GM23248 (cell line): ENCODE measurements at regions not wholly inside any gene's neighbourhood (a gene's known extent, or its start where the extent isn't known, plus 50 kb on each side); places are given as distances from the start of the nearest gene placed in this dataset.
A peak's percentile ranks its signal among the peaks of the same experiment; 100 is the strongest.

Source experiments
- DNase-seq: peaks from one replicate; pipeline ENCODE4 v3.0.0-alpha.2; 2015
- H2AFZ ChIP-seq: fragments of 200-600 bp; sonication (generic); 2 replicates; pipeline ENCODE4 v1.6.1; 2016; ENCODE audit warnings: antibody characterized with exemption
- H3F3A ChIP-seq: fragments of 200-600 bp; sonication (generic); 2 replicates; pipeline ENCODE4 v1.6.1; 2016; ENCODE audit warnings: mild to moderate bottlenecking, antibody characterized with exemption, mixed run types; ENCODE audit not compliant: insufficient read depth
- H3K27ac ChIP-seq: fragments of 200-600 bp; sonication (generic); 2 replicates; pipeline ENCODE4 v1.5.1; 2016; ENCODE audit warnings: mild to moderate bottlenecking
- H3K27me3 ChIP-seq: fragments of 200-600 bp; sonication (generic); replicated peaks from 2 replicates; pipeline ENCODE4 v1.6.1; 2016; ENCODE audit warnings: mild to moderate bottlenecking; ENCODE audit not compliant: insufficient read depth
- H3K36me3 ChIP-seq: fragments of 200-600 bp; sonication (generic); 2 replicates; pipeline ENCODE4 v1.6.1; 2016; ENCODE audit warnings: low read depth, mild to moderate bottlenecking
- H3K4me1 ChIP-seq: fragments of 200-600 bp; sonication (generic); 2 replicates; pipeline ENCODE4 v1.6.1; 2016; ENCODE audit warnings: mild to moderate bottlenecking; ENCODE audit not compliant: insufficient read depth
- H3K4me2 ChIP-seq: fragments of 200-600 bp; sonication (generic); one replicate; pipeline ENCODE4 v1.6.1; 2016; ENCODE audit warnings: mild to moderate bottlenecking; ENCODE audit not compliant: unreplicated experiment
- H3K4me3 ChIP-seq: fragments of 200-600 bp; sonication (generic); 2 replicates; pipeline ENCODE4 v1.5.1; 2016; ENCODE audit warnings: mild to moderate bottlenecking
- H3K79me2 ChIP-seq: fragments of 200-600 bp; sonication (generic); 2 replicates; pipeline ENCODE4 v1.6.1; 2016; ENCODE audit warnings: mild to moderate bottlenecking; ENCODE audit not compliant: insufficient read depth
- H3K9ac ChIP-seq: fragments of 200-600 bp; sonication (generic); 2 replicates; pipeline ENCODE4 v1.6.1; 2016; ENCODE audit warnings: mild to moderate bottlenecking
- H3K9me2 ChIP-seq: fragments of 200-600 bp; sonication (generic); 2 replicates; pipeline ENCODE4 v1.6.1; 2016; ENCODE audit warnings: mixed run types, mild to moderate bottlenecking, moderate library complexity; ENCODE audit not compliant: insufficient read depth
- H3K9me3 ChIP-seq: fragments of 200-600 bp; sonication (generic); one replicate; pipeline ENCODE4 v1.6.1; 2017; ENCODE audit warnings: low read depth
- H4K20me1 ChIP-seq: fragments of 200-600 bp; sonication (generic); 2 replicates; pipeline ENCODE4 v1.6.0; 2016; ENCODE audit not compliant: insufficient read depth
- EZH2 ChIP-seq: fragments of 200-600 bp; sonication (generic); IDR thresholded peaks from 2 replicates; pipeline ENCODE4 v1.6.1; 2018; ENCODE audit warnings: antibody characterized with exemption, mild to moderate bottlenecking; ENCODE audit not compliant: insufficient read depth, poor library complexity, severe bottlenecking
- EZH2phosphoT487 ChIP-seq: fragments of 200-600 bp; sonication (generic); IDR thresholded peaks from 2 replicates; pipeline ENCODE4 v1.6.1; 2018; ENCODE audit warnings: antibody characterized with exemption, moderate library complexity, mild to moderate bottlenecking, low read depth; ENCODE audit not compliant: insufficient read depth
- WGBS, 2 experiments: methylation state at CpG; one replicate each; pipeline ENCODE4 v1.1.6; 2015 to 2017; ENCODE audit warnings: low lambda C conversion rate in 2 of 2, low coverage in 1 of 2; ENCODE audit errors: missing lambda C conversion rate in 2 of 2; 5-methylcytosine and 5-hydroxymethylcytosine counted together
- in situ Hi-C: fragments of 300-500 bp; cut with MboI; formaldehyde crosslinking; loops from 2 replicates; pipeline ENCODE4 v1.15.0; 2020

- in situ Hi-C loops: no loop called here
- Histone ChIP-seq H3K79me2 (no peaks in the 10 kb centered on the region), H3K9me3 (no peaks in the 10 kb centered on the region), H3K36me3 (no peaks in the 10 kb centered on the region), H3K27me3 (no peaks in the 10 kb centered on the region), H4K20me1 (no peaks in the 10 kb centered on the region), H3K4me1 (no peaks in the 10 kb centered on the region), H3K9ac (no peak overlapping the region), H3K4me2 (no peak overlapping the region), H3K27ac (no peak overlapping the region), H2AFZ (no peak overlapping the region), H3K9me2 (no peaks in the 10 kb centered on the region), H3F3A (no peaks in the 10 kb centered on the region), H3K4me3 (no peak overlapping the region)
- TF ChIP-seq EZH2 (no peak), EZH2phosphoT487 (no peak)
- 70 to 85% methylated on average over 3 of the region's 3 CpGs for WGBS, 2 experiments
- DNase-seq: no peak
These were observed 113.1 kb upstream of the RAB6C start for GRCh38 chr2:129866391-129866790.

DNA sequence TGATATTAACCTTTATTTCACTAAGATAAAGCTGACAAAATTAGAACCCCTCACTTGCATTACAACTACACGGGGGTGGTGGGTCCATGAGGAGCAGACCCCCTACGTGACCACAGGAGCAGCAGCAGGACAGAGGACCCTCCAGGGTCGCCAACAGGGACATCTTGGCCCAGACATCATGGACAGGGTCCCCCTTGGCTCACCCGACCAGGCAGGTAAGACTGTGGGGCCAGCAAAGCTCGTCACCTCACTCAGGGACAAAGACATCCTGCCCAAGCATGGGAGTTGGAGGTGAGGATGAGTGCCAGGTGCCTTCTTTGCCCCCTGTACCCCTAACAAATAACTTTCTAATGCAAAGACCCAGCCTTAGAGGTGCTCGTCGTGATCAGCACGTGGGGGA, 111.3 kb upstream of the RAB6C start:
- Histone ChIP-seq H2AFZ (no peak overlapping the region), H3K4me1 (no peaks in the 10 kb centered on the region), H3K9me2 (no peaks in the 10 kb centered on the region), H3K27ac (no peak overlapping the region), H3K9me3 (no peaks in the 10 kb centered on the region), H3K4me2 (no peak overlapping the region), H4K20me1 (no peaks in the 10 kb centered on the region), H3F3A (no peaks in the 10 kb centered on the region), H3K79me2 (no peaks in the 10 kb centered on the region), H3K36me3 (no peaks in the 10 kb centered on the region), H3K4me3 (no peak overlapping the region), H3K27me3 (no peaks in the 10 kb centered on the region), H3K9ac (no peak overlapping the region)
- in situ Hi-C loops: no loop called here
- DNase-seq: no peak
- no peak for TF ChIP-seq EZH2
- no peak for TF ChIP-seq EZH2phosphoT487
- WGBS, 2 experiments: 34 to 38% methylated on average over 8 of the region's 8 CpGs

- H3K9me2 ChIP-seq: no peaks in the 10 kb centered on the region
- TF ChIP-seq EZH2phosphoT487 (no peak), EZH2 (no peak)
- no peaks in the 10 kb centered on the region for H3K79me2 ChIP-seq
- DNase-seq: no peak
- no peak overlapping the region for H3K27ac ChIP-seq
- no peaks in the 10 kb centered on the region for H3K27me3 ChIP-seq
- no peaks in the 10 kb centered on the region for H3K4me1 ChIP-seq
- WGBS, 2 experiments: 71 to 79% methylated on average over 4 of the region's 4 CpGs
- no peak overlapping the region for H2AFZ ChIP-seq
- in situ Hi-C loops: no loop called here
- H3K4me2 ChIP-seq: no peak overlapping the region
- no peaks in the 10 kb centered on the region for H3K9me3 ChIP-seq
- H3F3A ChIP-seq: no peaks in the 10 kb centered on the region
- H3K4me3 ChIP-seq: no peak overlapping the region
- H4K20me1 ChIP-seq: no peaks in the 10 kb centered on the region
- H3K9ac ChIP-seq: no peak overlapping the region
- no peaks in the 10 kb centered on the region for H3K36me3 ChIP-seq
These were observed 108.7 kb upstream of the RAB6C start for GRCh38 chr2:129870685-129871241.

DNA sequence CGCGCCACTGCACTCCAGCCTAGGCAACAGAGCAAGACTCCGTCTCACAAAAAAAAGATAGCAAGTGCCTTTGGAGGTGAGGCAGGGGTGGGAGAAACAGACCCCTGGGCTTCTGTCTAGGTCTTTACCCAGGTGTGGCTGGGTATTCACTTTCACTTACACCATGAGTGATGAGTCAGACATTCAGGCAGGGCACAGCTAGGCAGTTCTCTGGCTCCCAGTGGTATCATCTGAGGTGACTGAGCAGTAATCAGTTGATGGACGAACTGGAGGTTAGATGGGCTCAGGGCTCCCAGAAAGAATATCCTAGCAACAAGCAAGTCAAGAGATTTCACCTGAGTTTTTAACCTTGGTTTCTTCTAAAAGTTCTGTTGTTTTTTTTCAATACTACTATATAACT, 107.0 kb upstream of the RAB6C start:
- Histone ChIP-seq H3K4me2 (no peak overlapping the region), H3K9me2 (no peaks in the 10 kb centered on the region), H3K27me3 (no peaks in the 10 kb centered on the region), H3K4me3 (no peak overlapping the region), H3K79me2 (no peaks in the 10 kb centered on the region), H4K20me1 (no peaks in the 10 kb centered on the region), H3K36me3 (no peaks in the 10 kb centered on the region), H3F3A (0 out of 2 replicates have a peak, but pooled peaks cover 3% of the 10 kb centered on the region), H3K9ac (no peak overlapping the region), H3K9me3 (no peaks in the 10 kb centered on the region), H2AFZ (no peak overlapping the region), H3K4me1 (no peaks in the 10 kb centered on the region), H3K27ac (no peak overlapping the region)
- WGBS, 2 experiments: 69 to 74% methylated on average over 4 of the region's 4 CpGs
- no peak for DNase-seq
- in situ Hi-C loops: no loop called here
- TF ChIP-seq EZH2 (no peak), EZH2phosphoT487 (no peak)

DNA sequence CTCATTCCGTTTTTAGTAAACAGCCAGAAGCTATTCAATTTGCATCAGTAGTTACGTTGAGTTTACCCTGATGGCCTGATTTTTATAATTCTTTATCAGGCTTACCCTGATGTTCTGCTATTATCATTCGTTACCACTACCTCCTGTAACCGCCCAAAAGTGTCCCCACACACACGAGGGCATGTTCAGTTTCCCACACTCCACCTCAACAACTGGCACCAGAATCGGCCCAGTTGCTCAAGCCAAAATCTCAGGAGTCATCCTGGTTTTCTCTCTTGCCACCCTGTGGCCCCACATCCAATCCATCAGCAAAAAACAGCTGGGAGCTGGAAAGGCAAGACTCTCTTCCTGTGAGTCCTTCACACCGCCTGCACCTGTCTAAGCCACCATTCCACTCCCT, 102.9 kb upstream of the RAB6C start:
- peak overlapping the region; percentile 100 for H2AFZ ChIP-seq
- 0 out of 2 replicates have a peak, but pooled peaks cover 3% of the 10 kb centered on the region for H3F3A ChIP-seq
- no peak overlapping the region for H3K9ac ChIP-seq
- peak overlapping the region; percentile 93 for H3K4me3 ChIP-seq
- in situ Hi-C loops: no loop called here
- H3K27ac ChIP-seq: no peak overlapping the region
- H3K4me1 ChIP-seq: no peaks in the 10 kb centered on the region
- no peaks in the 10 kb centered on the region for H3K79me2 ChIP-seq
- no peak for DNase-seq
- TF ChIP-seq EZH2 (no peak), EZH2phosphoT487 (no peak)
- H3K4me2 ChIP-seq: peak overlapping the region; percentile 86
- no peaks in the 10 kb centered on the region for H3K9me3 ChIP-seq
- H3K27me3 ChIP-seq: no peaks in the 10 kb centered on the region
- H3K36me3 ChIP-seq: no peaks in the 10 kb centered on the region
- 68 to 72% methylated on average over 7 of the region's 7 CpGs for WGBS, 2 experiments
- no peaks in the 10 kb centered on the region for H4K20me1 ChIP-seq
- no peaks in the 10 kb centered on the region for H3K9me2 ChIP-seq
